Liver (tissue), 8 donors: ENCODE measurements at regions not wholly inside any gene's neighbourhood (a gene's known extent, or its start where the extent isn't known, plus 50 kb on each side); places are given as distances from the start of the nearest gene placed in this dataset.

ENCODE experiments used
- DNase-seq: peaks from one replicate; pipeline ENCODE4 v3.0.0-alpha.2; 2017; ENCODE audit warnings: low spot score
- H3K27ac ChIP-seq, 2 donors: one replicate each; pipeline ENCODE4 v1.7.0; 2013; ENCODE audit warnings: inconsistent platforms in 2 of 2, low read length in 2 of 2, control low read depth in 1 of 2, low read depth in 1 of 2, mild to moderate bottlenecking in 1 of 2
- H3K27me3 ChIP-seq, 4 donors: one replicate each; pipeline versions ENCODE4 v1.6.1 to v1.7.0; 2013; ENCODE audit warnings: low read length in 3 of 4, inconsistent platforms in 1 of 4, mild to moderate bottlenecking in 1 of 4, moderate library complexity in 1 of 4; ENCODE audit not compliant: control insufficient read depth in 4 of 4, insufficient read depth in 4 of 4
- H3K36me3 ChIP-seq, 4 donors: one replicate each; pipeline versions ENCODE4 v1.6.1 to v1.7.0; 2013; ENCODE audit warnings: low read length in 3 of 4, mild to moderate bottlenecking in 3 of 4, low read depth in 1 of 4, moderate library complexity in 1 of 4; ENCODE audit not compliant: control insufficient read depth in 4 of 4, insufficient read depth in 3 of 4
- H3K4me1 ChIP-seq, 4 donors: one replicate each; pipeline versions ENCODE4 v1.6.1 to v1.7.0; 2013; ENCODE audit warnings: low read length in 3 of 4, mild to moderate bottlenecking in 3 of 4, moderate library complexity in 1 of 4; ENCODE audit not compliant: control insufficient read depth in 4 of 4, insufficient read depth in 4 of 4
- H3K4me3 ChIP-seq, 3 donors: one replicate each; pipeline versions ENCODE4 v1.6.1 to v1.7.0; 2013; ENCODE audit warnings: low read length in 3 of 3, control low read depth in 1 of 3, low read depth in 1 of 3, mild to moderate bottlenecking in 1 of 3
- H3K9ac ChIP-seq, 2 donors: one replicate each; pipeline ENCODE4 v1.7.0; 2013; ENCODE audit warnings: low read length in 2 of 2, mild to moderate bottlenecking in 2 of 2, moderate library complexity in 2 of 2, control low read depth in 1 of 2, low read depth in 1 of 2
- H3K9me3 ChIP-seq, 4 donors: one replicate each; pipeline versions ENCODE4 v1.6.1 to v1.7.0; 2013; ENCODE audit warnings: low read length in 3 of 4; ENCODE audit not compliant: control insufficient read depth in 4 of 4
- EGR1 ChIP-seq, 2 donors: IDR thresholded peaks; 2 replicates each; pipeline ENCODE4 v1.6.1; 2016 to 2018; ENCODE audit warnings: antibody characterized with exemption in 2 of 2, low read depth in 2 of 2
- FOXA1 ChIP-seq: IDR thresholded peaks from 2 replicates; pipeline ENCODE4 v1.6.1; 2016; ENCODE audit warnings: antibody characterized with exemption
- FOXA2 ChIP-seq: IDR thresholded peaks from 2 replicates; pipeline ENCODE4 v1.6.1; 2016; ENCODE audit warnings: antibody characterized with exemption
- GABPA ChIP-seq, 2 donors: IDR thresholded peaks in 1 of 2; conservative IDR thresholded peaks in 1 of 2; 2 replicates each; pipeline ENCODE4 v1.6.1; 2016; ENCODE audit warnings: antibody characterized with exemption in 2 of 2, mild to moderate bottlenecking in 1 of 2, moderate library complexity in 1 of 2
- HNF4A ChIP-seq, 2 donors: conservative IDR thresholded peaks; 2 replicates each; pipeline ENCODE4 v1.6.1; 2016; ENCODE audit warnings: antibody characterized with exemption in 2 of 2, mild to moderate bottlenecking in 2 of 2
- HNF4G ChIP-seq: IDR thresholded peaks from 2 replicates; pipeline ENCODE4 v1.6.1; 2016; ENCODE audit warnings: antibody characterized with exemption
- JUND ChIP-seq, 2 donors: IDR thresholded peaks; 2 replicates each; pipeline ENCODE4 v1.6.1; 2016; ENCODE audit warnings: antibody characterized with exemption in 2 of 2
- NR2F2 ChIP-seq: IDR thresholded peaks from 2 replicates; pipeline ENCODE4 v1.6.1; 2016; ENCODE audit warnings: antibody characterized with exemption
- RAD21 ChIP-seq, 2 donors: IDR thresholded peaks; 2 replicates each; pipeline ENCODE4 v1.6.1; 2016; ENCODE audit warnings: antibody characterized with exemption in 2 of 2, mild to moderate bottlenecking in 2 of 2
- RXRA ChIP-seq, 2 donors: IDR thresholded peaks; 2 replicates each; pipeline ENCODE4 v1.6.1; 2017 to 2018; ENCODE audit warnings: antibody characterized with exemption in 2 of 2, mild to moderate bottlenecking in 1 of 2
- SP1 ChIP-seq: IDR thresholded peaks from 2 replicates; pipeline ENCODE4 v1.6.1; 2018; ENCODE audit warnings: antibody characterized with exemption, mild to moderate bottlenecking
- YY1 ChIP-seq: IDR thresholded peaks from 2 replicates; pipeline ENCODE4 v1.6.1; 2016; ENCODE audit warnings: antibody characterized with exemption, mild to moderate bottlenecking
- WGBS: extraction: QIAGEN DNeasy Blood & Tissue Kit; methylation state at CpG from one replicate; pipeline ENCODE4 v1.1.7; 2013; 5-methylcytosine and 5-hydroxymethylcytosine counted together
- TF ChIP-seq, protein P1 (sequence below): IDR thresholded peaks from 2 replicates; pipeline ENCODE4 v1.6.1; 2016; ENCODE audit warnings: antibody characterized with exemption, mild to moderate bottlenecking
- TF ChIP-seq, protein P2 (sequence below): IDR thresholded peaks from 2 replicates; pipeline ENCODE4 v1.6.1; 2016; ENCODE audit warnings: antibody characterized with exemption
- TF ChIP-seq, protein P3 (sequence below): fragments of 150-350 bp; IDR thresholded peaks from 2 replicates; pipeline ENCODE4 v1.5.1; 2017; ENCODE audit warnings: improper control_type of control experiment, low read depth, low read length; ENCODE audit not compliant: missing input control
- TF ChIP-seq, protein P4 (sequence below): IDR thresholded peaks from 2 replicates; pipeline ENCODE4 v1.6.1; 2016; ENCODE audit warnings: antibody characterized with exemption
- TF ChIP-seq, protein P5 (sequence below): IDR thresholded peaks from 2 replicates; pipeline ENCODE4 v1.6.1; 2016; ENCODE audit warnings: antibody characterized with exemption
- donor health status: healthy.
- donor health status: healthy.
- donor health status: healthy.
- donor health status: healthy.
- donor health status: healthy.

DNA sequence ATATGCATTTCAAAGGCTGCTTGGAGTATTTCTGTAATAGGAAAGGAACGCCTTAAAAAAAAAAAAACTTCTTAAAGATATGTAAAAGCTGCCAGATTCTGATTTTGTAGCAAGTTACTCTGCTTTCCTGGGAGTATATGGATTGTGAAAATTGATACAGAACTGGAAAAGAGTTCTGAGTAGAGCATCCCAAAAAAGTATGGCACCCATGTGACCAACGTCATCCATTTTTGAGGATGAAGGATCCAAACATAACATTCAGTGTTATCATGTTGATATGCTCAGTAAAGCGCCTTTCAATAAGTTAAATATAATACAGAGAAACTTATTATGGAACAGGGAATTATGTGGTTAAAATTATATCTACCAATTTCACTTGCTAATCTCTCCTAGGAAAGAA, 978.4 kb upstream of the POU3F3 start (continued):
- TF ChIP-seq, protein P1, sequence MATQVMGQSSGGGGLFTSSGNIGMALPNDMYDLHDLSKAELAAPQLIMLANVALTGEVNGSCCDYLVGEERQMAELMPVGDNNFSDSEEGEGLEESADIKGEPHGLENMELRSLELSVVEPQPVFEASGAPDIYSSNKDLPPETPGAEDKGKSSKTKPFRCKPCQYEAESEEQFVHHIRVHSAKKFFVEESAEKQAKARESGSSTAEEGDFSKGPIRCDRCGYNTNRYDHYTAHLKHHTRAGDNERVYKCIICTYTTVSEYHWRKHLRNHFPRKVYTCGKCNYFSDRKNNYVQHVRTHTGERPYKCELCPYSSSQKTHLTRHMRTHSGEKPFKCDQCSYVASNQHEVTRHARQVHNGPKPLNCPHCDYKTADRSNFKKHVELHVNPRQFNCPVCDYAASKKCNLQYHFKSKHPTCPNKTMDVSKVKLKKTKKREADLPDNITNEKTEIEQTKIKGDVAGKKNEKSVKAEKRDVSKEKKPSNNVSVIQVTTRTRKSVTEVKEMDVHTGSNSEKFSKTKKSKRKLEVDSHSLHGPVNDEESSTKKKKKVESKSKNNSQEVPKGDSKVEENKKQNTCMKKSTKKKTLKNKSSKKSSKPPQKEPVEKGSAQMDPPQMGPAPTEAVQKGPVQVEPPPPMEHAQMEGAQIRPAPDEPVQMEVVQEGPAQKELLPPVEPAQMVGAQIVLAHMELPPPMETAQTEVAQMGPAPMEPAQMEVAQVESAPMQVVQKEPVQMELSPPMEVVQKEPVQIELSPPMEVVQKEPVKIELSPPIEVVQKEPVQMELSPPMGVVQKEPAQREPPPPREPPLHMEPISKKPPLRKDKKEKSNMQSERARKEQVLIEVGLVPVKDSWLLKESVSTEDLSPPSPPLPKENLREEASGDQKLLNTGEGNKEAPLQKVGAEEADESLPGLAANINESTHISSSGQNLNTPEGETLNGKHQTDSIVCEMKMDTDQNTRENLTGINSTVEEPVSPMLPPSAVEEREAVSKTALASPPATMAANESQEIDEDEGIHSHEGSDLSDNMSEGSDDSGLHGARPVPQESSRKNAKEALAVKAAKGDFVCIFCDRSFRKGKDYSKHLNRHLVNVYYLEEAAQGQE, result no peak
- no peak for TF ChIP-seq EGR1 (IDR thresholded peaks at IDR 0.05; ENCODE audit: low read depth in 2 of 2)
- no peak for TF ChIP-seq FOXA2

DNA sequence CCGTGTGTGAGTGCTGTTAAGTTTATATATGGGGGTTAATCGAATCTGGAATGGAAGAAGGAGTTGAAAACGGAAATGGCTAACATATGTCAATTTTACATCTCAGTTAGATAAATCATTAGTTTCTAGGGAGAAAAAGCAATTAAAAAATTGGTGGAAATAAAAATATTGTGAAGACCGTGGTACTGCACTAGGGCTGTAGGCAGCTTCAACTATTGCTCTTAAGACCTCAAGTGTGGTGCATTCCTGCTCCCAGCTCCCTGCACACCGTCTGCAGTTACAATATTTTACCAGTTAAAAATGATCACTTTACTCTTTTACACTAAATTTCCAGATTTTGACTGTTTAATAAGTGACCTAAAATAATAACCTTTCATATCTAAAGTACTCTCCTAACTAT, 977.3 kb upstream of the POU3F3 start:
- Histone ChIP-seq H3K27ac (no peak overlapping the region), H3K4me1 (no peaks in the 10 kb centered on the region), H3K9ac (no peak overlapping the region), H3K27me3 (peaks cover 0 to 2% (median 0%) of the 10 kb centered on the region in 4 donors), H3K4me3 (no peak overlapping the region), H3K9me3 (no peaks in the 10 kb centered on the region), H3K36me3 (no peaks in the 10 kb centered on the region)
- WGBS, result 74% methylated on average over 5 of the region's 5 CpGs
- no peak for DNase-seq
- TF ChIP-seq RAD21 (IDR thresholded peaks at IDR 0.05) (no peak), HNF4A (conservative IDR thresholded peaks at IDR 0.05) (no peak), GABPA (IDR thresholded peaks at IDR 0.05 in 1 of 2, conservative IDR thresholded peaks at IDR 0.05 in 1 of 2) (no peak), SP1 (no peak), YY1 (no peak), FOXA2 (no peak), JUND (IDR thresholded peaks at IDR 0.05) (no peak), HNF4G (no peak)
- TF ChIP-seq, protein P2, sequence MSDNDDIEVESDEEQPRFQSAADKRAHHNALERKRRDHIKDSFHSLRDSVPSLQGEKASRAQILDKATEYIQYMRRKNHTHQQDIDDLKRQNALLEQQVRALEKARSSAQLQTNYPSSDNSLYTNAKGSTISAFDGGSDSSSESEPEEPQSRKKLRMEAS, result no peak
- TF ChIP-seq, protein P3, sequence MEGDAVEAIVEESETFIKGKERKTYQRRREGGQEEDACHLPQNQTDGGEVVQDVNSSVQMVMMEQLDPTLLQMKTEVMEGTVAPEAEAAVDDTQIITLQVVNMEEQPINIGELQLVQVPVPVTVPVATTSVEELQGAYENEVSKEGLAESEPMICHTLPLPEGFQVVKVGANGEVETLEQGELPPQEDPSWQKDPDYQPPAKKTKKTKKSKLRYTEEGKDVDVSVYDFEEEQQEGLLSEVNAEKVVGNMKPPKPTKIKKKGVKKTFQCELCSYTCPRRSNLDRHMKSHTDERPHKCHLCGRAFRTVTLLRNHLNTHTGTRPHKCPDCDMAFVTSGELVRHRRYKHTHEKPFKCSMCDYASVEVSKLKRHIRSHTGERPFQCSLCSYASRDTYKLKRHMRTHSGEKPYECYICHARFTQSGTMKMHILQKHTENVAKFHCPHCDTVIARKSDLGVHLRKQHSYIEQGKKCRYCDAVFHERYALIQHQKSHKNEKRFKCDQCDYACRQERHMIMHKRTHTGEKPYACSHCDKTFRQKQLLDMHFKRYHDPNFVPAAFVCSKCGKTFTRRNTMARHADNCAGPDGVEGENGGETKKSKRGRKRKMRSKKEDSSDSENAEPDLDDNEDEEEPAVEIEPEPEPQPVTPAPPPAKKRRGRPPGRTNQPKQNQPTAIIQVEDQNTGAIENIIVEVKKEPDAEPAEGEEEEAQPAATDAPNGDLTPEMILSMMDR, result no peak

DNA sequence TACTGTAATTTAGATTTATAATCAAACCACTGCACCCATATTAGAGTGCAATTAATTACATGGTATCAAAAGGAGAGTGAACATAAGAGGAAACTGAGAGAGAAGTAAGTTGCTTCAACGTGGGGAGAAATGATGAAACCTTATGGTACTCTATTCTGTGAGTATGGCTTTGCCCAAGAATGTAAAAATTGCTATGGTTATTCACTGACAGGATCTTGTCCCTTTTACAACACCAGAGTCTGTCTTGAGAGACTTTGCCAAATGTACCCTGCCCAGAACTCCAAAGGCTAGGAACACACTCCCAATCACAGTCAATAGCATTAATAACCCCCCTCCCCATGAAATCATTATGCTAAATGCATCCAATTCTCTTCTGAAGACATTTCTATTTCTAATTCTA, 974.8 kb upstream of the POU3F3 start:
- Histone ChIP-seq H3K9ac (no peak overlapping the region), H3K36me3 (no peaks in the 10 kb centered on the region), H3K9me3 (no peaks in the 10 kb centered on the region), H3K4me1 (no peaks in the 10 kb centered on the region), H3K4me3 (no peak overlapping the region), H3K27me3 (no peaks in the 10 kb centered on the region), H3K27ac (no peak overlapping the region)
- 62% methylated on average over 1 of the region's 1 CpG for WGBS
- DNase-seq, result no peak
- TF ChIP-seq, protein P2, result no peak
- TF ChIP-seq, protein P4, sequence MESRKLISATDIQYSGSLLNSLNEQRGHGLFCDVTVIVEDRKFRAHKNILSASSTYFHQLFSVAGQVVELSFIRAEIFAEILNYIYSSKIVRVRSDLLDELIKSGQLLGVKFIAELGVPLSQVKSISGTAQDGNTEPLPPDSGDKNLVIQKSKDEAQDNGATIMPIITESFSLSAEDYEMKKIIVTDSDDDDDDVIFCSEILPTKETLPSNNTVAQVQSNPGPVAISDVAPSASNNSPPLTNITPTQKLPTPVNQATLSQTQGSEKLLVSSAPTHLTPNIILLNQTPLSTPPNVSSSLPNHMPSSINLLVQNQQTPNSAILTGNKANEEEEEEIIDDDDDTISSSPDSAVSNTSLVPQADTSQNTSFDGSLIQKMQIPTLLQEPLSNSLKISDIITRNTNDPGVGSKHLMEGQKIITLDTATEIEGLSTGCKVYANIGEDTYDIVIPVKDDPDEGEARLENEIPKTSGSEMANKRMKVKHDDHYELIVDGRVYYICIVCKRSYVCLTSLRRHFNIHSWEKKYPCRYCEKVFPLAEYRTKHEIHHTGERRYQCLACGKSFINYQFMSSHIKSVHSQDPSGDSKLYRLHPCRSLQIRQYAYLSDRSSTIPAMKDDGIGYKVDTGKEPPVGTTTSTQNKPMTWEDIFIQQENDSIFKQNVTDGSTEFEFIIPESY, result no peak
- no peak for TF ChIP-seq FOXA1
- no peak for TF ChIP-seq HNF4A (conservative IDR thresholded peaks at IDR 0.05)
- no peak for TF ChIP-seq RAD21 (IDR thresholded peaks at IDR 0.05)
- TF ChIP-seq NR2F2, result no peak
- no peak for TF ChIP-seq FOXA2
- TF ChIP-seq, protein P3, result no peak
- TF ChIP-seq GABPA (IDR thresholded peaks at IDR 0.05 in 1 of 2, conservative IDR thresholded peaks at IDR 0.05 in 1 of 2), result no peak
- TF ChIP-seq RXRA (IDR thresholded peaks at IDR 0.05), result no peak
- TF ChIP-seq, protein P5, sequence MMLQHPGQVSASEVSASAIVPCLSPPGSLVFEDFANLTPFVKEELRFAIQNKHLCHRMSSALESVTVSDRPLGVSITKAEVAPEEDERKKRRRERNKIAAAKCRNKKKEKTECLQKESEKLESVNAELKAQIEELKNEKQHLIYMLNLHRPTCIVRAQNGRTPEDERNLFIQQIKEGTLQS, result no peak
- no peak for TF ChIP-seq EGR1 (IDR thresholded peaks at IDR 0.05; ENCODE audit: low read depth in 2 of 2)
- TF ChIP-seq JUND (IDR thresholded peaks at IDR 0.05), result no peak
- TF ChIP-seq SP1, result no peak
- TF ChIP-seq HNF4G, result no peak
- TF ChIP-seq YY1, result no peak
